GM12874 (cell line): ENCODE measurements at regions not wholly inside any gene's neighbourhood (a gene's known extent, or its start where the extent isn't known, plus 50 kb on each side); places are given as distances from the start of the nearest gene placed in this dataset.

Experiments used
- TF ChIP-seq, protein P1 (sequence below): IDR thresholded peaks from 2 replicates; pipeline ENCODE4 v1.5.1; 2011; ENCODE audit warnings: low read depth, mild to moderate bottlenecking, control low read depth, low read length, moderate library complexity; ENCODE audit not compliant: insufficient read depth

- TF ChIP-seq, protein P1, sequence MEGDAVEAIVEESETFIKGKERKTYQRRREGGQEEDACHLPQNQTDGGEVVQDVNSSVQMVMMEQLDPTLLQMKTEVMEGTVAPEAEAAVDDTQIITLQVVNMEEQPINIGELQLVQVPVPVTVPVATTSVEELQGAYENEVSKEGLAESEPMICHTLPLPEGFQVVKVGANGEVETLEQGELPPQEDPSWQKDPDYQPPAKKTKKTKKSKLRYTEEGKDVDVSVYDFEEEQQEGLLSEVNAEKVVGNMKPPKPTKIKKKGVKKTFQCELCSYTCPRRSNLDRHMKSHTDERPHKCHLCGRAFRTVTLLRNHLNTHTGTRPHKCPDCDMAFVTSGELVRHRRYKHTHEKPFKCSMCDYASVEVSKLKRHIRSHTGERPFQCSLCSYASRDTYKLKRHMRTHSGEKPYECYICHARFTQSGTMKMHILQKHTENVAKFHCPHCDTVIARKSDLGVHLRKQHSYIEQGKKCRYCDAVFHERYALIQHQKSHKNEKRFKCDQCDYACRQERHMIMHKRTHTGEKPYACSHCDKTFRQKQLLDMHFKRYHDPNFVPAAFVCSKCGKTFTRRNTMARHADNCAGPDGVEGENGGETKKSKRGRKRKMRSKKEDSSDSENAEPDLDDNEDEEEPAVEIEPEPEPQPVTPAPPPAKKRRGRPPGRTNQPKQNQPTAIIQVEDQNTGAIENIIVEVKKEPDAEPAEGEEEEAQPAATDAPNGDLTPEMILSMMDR = no peak
Observed at GRCh38 chr5:98414938-98415337, 358.5 kb upstream of the RGMB start.

DNA sequence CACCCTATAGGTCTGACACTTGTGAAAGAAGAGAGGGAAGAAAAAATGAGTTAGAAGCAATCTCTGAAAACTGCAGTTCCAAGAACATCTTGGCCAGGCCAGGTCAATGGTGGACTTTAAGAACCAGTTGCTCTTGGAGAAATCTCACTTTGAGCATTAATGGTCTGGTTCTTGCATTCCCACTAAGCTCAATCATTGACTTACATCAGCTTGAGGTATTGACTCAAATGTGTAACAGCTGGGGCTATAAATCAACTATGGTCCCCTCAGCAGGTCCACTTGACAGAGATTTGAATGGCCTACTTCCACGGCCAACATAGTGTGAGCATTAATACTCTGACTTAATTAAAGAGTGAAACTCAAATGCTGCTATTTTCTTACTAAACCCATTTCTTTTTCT is 357.8 kb upstream of the RGMB start:
- TF ChIP-seq, protein P1 = no peak

DNA sequence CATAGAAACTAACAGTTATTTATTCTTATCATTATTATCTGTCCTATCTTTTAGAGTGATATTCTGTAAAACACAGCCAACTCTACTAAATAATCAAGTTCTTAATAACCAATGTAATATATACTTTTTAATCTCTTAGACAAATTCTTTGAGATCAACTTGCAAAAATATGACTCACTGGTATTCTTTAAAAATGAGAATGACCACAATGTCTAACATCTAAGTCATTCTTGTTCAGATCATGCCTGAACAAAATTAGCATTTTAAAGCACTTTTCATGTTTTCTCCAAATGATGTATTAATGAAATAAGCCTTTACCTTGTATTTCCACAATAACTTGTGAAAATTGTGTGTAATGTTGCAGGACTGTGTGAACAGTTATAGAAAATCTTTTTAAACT is 356.9 kb upstream of the RGMB start:
- TF ChIP-seq, protein P1 = no peak

- TF ChIP-seq, protein P1 = no peak
Observed at GRCh38 chr5:98419825-98420224, 353.6 kb upstream of the RGMB start.

- TF ChIP-seq, protein P1 = no peak
Observed at GRCh38 chr5:98424681-98425450, 348.6 kb upstream of the RGMB start.

DNA sequence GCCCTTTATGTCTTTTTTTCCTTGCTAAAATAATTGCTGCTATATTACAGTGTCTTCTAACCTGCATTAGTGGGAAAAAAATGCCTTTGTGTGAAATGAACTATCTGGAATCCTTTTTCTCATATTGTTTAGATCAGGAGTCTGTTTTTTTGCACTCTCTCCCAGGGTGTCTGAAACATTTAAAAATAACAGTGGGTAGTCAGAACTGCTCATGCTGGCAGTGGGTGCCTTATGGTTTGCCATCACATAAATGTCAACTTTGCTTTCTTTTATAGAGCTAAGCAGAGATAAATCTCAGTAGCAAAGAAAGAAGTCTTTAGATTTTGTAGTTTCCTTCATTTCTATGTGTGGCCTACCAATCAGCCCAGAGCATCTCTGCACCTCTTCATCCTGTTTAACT is 347.8 kb upstream of the RGMB start:
- TF ChIP-seq, protein P1 = no peak

DNA sequence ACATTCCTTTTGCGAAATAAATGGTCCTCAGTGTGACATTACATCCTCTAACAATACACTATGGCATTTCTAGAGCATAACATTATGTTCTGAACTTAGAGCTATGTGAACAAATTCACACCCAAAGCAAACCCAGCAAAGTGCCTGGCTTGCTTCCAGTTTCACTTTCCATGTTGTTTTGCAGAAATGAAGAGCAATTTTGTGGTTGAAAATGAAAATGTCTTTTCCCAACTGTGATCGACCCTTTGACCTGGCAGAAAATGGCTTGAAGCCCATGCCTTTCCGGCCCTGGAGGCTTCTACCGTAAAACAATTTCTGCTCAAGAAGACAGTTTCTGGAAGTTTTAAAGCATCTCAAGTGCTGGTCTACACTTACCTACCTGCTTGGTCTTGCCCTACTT is 344.7 kb upstream of the RGMB start:
- TF ChIP-seq, protein P1 = no peak
